CD4-positive, alpha-beta T cell treated with Interleukin-17A for 1 hour (primary cell): ENCODE measurements at regions not wholly inside any gene's neighbourhood (a gene's known extent, or its start where the extent isn't known, plus 50 kb on each side); places are given as distances from the start of the nearest gene placed in this dataset.

Source experiments
- DNase-seq: peaks from one replicate; pipeline ENCODE4 v3.0.0-alpha.2; 2020

DNA sequence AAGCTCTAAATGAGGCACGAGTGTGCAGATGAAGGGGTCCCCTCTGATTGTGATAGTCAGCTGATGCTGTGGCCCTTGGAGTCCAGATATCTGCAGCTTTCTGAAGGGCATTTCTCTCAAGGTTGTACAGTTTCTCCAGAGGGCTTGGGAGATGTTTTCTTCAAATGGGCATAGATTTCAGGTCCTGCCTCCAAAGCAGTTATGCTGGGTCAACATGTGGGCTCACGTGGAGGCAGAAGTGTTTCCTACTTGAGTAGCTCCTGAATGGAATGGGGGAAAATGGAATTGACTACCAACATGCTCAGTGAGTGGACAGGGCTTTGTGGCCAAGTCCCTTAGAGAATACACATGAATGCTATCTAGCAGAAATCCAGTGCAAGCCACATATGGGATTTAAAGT is 360.7 kb downstream of the SAMD5 start:
- DNase-seq = no peak

DNA sequence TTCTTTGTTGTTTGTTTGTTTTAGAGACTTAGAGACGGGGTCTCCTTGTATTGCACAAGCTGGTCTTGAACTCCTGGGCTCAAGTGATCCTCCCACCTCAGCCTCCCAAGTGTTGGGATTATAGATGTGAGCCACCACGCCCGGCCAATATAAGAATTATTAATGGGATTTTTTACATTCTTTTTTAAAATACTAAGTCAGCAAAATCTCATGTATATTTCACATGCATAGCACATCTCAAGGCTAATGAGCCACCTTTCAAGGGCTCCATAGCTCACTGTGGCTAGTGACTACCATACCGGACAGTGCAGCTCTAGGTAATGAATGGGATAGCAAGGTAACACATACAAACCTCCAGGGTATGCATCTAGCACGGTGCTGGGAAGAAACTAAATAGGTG is 361.4 kb downstream of the SAMD5 start:
- DNase-seq = no peak

DNA sequence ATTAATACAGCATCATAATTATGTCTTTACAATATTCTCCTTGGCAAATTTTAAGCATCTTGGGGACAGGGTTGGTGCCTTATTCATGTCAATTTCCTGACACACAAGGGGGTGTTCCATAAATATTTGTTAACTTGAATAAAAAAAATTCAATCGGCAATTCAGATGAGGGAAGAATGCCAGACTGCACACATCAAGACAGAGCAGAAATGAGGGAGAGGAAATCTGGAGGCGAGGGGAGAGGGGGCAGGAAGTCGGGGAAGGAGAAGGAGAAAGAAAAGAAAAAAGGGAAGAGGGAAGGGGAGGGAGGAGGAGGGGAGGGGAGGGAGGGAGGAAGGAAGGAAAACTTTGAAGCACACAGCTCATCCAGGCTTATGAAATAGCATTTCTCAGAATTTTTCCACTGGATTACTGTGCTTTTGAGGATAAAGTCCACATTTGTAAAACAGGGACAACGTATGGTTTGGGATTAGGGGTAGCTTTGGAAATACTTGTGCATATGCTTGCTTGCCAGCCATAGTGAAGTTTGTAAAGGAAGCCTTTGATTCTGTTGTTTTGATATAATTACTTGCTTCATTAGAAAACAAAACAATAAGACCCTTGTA is 362.1 kb downstream of the SAMD5 start:
- no peak for DNase-seq

DNA sequence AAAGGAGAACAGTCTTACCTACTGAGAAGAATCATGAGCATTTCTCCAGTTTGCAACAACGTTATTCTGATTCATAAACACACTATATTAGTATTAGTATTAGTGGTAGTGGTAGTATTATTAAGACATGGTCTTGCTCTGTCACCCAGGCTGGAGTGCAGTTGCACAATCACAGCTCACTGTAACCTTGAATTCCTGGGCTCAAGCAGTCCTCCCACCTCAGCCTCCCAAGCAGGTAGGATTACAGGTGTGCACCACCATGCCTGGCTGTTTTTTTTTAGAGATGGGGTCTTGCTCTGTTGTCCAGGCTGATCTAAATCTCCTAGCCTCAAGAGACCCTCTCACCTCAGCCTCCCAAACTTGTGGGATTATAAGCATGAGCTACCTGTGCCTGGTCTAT is 363.5 kb downstream of the SAMD5 start:
- DNase-seq = no peak

DNA sequence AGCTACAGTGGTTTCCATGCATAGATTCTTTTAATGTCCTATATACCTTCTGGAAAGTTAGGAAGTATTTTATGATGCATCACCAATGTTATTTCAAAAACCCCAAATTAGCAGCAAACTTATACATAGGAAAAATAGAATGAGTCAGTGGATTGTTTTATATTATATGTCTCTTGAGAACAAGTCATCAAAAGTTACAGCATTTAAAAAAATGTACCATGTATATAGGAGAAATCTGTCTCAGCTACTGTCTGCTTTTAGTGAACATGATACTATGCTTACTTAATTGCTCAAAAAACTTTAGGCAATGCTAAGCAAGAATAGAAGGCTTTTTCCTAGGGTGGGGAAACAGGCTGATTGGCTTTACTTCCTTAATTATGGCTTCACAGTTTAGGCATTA is 365.3 kb downstream of the SAMD5 start:
- no peak for DNase-seq

DNA sequence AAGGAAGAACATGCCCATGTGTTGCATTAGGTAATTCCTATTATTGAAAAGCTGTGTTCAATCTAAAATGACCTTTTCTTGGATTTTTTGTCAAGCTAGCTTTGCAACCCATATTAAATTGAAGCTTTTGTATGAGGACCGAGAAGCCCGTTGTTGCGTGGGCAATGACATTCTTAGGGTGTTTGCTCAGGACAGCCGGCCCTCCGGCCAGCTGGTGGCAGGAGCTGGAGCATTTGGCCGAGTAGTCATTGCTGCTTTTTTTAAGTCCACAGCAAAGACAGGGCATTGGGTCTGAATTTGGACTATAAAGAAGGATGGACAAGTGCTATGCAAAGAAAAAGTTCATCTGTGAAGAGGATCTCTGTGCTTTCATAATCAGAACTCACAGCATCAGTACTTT is 365.8 kb downstream of the SAMD5 start:
- no peak for DNase-seq

DNA sequence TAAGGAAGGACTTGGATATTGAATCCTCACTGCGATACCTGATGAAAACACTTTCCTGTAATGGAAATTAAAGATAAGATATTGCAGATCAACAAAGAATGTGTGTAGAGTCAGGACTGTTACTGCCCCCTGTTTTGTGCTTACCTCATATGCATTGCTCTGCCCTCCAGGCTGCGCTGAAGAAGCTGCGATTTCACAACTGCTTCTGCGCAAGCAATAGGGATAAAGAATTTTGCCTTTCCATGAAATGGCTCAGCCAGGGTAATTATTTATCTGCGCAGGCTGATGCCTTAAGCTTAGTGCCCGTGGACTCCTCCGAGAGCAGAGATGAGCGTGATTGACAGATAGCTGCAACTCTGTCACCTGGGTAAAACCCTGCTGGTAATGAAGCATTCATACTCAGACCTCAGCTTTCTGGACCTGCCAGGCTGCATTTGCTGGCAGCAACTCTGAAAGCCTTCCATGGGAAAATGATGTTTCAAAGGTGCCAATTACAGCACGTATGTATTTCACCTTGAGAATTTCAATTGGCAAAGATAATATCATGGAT is 370.6 kb downstream of the SAMD5 start:
- DNase-seq = no peak

DNA sequence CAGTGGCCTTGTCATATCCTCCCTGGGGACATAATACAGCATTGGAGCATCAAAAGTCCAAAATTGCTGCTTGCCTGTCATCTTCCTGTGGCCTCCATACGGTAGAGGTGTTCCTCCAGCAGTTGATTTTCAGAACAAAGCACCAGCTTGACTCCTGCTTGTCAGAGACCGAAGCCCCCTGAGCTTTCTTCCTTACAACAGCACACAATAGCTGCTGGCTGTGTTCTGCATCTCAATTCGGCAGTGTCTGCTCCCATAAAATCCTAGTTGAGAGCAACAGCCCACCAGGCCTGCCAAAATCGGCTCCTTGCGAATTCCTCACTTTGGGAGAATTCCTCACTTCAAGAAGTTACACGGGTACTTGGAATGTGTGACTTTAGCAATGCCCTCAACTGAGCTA is 372.9 kb downstream of the SAMD5 start:
- DNase-seq = no peak

DNA sequence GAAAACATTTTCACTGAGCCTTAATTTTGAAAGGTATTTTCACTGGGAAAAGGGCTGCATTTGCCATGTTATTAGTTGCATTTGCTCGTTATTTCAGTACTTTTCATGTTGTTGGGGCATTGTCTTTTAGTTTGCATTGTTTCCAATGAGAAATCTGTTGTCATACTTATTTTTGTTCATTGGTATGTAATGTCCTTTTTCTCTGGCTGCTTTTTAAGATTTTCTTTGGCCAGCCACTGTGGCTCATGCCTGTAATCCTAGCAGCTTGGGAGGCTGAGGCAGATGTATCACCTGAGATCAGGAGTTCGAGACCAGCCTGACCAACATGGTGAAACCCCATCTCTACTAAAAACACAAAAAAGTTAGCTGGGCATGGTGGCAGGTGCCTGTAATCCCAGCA is 379.9 kb downstream of the SAMD5 start:
- DNase-seq = no peak

DNA sequence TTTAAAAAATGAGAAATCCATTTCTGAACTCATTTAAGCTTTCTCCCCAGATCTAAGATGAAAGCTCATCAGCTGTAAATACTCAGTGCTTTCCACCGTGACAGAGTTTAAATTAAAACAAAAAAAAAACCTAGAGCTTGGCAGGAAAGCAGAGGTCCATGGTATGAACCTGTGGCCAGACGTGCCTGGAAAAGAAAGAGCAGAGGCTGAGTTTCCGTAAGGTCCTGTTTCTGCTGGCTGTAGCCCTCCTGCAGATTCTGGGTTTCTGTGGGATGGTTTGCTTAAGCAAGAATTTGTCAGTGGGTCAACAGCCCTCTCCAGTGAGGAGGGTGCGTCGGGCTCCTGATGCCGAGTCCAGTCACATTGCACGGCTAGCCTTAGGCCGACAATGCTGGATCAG is 383.2 kb downstream of the SAMD5 start:
- DNase-seq = no peak

DNA sequence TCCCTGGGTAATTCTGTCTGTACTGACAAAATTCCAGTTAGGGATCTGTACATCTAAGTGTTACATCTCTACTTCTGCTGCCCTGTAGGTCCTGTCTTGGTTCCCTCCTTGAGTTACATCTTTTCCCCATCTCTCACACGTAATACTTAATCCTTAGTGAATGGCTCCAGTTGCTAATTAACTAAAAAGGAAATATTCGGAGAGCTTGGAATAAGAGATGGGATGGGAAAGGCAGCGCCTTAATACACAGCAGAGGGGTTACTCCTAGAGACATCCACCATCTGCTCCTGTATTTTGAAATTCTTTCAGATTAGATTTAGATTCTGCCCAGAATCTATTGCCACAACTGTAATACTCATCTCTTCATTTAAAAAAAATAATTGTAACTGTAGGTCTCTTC is 384.0 kb downstream of the SAMD5 start:
- DNase-seq = no peak

DNA sequence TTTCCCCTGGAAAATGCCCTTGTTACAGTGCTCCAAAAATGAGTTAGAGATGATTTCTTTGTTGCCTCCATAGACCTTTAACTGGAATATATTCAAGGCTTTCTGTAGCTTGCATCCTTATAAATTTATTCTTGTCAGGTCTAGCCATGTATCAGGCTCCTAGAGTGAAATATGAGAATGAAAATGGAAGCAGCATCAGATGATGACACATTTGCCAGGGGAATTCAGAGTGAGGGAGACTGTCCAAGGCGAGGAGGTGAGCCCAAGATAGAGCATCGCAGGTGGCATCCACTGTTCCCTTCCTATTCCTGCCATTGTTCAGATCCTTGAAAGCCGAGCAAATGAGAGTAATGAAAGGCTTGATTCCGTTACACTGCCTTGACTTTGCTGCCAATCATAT is 386.8 kb downstream of the SAMD5 start:
- no peak for DNase-seq

DNA sequence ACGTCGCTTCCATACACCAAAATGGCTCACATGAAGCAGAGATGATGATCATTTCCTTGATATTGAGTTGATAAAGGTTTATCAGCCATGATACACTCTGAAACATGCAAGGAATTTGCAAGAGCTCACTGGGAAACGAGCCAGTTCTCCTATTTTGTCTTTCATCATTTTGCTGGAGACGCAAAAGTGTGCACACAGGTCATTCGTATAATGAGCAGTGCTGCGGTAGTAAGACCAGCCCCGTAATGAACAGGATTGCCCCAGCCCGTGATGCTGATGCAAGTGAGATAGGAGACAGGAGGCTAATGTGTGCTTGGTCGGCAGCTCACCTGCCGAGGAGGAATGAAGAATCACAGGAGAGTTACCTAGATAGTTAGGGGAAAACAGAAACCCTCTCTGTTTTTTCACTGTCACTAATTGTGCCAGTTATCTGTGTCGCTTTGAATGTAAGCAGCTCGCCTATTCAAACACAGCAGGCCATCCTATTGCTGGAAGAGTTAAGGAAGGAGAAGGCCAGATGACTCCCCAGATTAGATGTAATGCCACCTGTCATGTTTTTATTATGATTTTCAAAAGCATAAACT is 391.8 kb downstream of the SAMD5 start:
- DNase-seq = no peak

DNA sequence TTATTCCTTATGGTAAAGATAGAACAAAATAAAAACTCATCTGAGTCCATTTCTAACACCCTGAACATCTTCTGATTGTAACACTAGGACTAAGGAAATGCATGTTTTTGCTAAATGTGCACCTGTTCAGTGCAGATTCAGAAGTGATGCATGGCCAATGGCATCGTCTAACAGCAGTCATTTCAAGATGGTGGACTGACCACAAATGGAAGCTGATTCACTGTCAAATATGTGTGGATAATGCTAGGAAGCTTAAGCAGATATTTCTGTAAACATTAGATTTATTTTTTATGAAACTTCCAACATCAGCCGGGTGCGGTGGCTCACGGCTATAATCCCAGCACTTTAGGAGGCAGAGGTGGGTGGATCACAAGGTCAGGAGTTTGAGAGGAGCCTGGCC is 394.8 kb downstream of the SAMD5 start:
- DNase-seq = no peak

DNA sequence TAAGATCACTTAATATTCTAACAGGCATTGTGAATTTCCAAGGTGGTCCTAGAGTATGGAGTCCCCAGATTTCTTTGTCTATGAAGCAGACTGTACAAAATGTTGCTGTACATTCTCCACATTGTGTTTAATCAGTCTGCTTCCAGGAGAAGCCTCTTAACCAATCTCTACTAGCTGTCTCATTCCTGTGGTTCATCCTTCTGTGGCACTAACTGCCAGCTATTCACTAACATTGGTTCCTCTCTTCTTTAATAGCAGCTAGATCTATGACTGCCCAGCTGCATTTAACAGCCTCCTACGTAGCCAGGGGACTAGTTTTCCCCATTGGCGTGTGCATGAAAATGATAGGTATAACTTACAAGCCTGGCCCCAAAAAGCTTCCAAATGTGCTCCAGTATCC is 395.4 kb downstream of the SAMD5 start:
- DNase-seq = no peak

DNA sequence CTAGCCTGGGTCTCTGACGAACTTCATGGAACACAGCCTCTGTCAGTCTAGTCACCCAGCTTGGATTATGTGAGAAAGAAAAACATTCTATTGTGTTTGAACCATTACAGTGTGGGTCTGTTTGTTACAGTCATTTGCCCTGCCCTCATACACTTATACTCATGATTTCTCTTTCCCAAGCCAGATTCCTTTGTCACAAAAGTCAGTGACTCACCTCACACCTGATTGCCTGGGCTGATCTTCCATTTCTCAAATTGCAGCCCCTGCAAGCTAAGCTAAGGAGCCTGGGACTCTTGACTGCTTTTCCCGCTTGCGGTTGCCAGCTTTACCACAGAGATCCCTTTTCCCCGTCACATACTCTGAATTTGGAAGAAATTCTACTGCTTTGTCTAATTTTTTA is 395.9 kb downstream of the SAMD5 start:
- DNase-seq = no peak

DNA sequence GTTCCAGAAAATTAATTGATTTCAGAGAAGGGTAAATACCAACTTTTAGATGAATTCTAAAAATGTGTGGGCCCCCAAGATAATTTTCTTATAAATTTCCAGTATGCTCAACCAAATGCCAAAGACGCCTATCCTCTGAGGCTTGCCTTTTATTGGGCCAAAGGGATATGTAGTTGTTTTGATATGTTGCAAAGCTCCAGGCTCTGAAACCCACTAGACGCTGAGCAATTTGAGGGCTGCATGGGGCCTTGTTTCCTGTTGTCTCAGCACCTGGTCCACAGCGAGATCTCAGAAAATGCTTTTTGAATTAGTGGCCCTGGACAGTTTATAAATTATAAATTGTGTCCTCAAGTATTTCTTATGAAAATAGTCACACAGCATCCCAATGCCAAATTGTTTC is 397.2 kb downstream of the SAMD5 start:
- DNase-seq = no peak

DNA sequence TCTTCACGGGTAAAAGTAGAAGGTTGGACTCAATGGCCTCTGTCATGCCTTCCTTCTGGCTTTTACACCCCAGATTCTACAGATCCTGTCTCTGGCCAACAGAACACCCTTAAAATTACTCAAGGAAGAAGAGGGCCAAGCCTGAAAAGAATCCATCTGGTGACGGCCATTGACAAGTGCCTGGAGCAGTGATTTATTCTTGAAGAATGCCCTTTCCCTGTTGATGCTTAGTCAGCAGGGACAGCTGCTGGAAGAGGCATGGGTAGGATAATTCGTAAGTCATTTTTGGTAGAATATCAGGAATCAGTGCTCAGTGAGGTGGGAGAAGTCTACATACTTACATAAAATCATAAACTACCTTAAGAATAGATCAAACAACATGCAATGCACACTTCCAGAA is 397.9 kb downstream of the SAMD5 start:
- DNase-seq = no peak

DNA sequence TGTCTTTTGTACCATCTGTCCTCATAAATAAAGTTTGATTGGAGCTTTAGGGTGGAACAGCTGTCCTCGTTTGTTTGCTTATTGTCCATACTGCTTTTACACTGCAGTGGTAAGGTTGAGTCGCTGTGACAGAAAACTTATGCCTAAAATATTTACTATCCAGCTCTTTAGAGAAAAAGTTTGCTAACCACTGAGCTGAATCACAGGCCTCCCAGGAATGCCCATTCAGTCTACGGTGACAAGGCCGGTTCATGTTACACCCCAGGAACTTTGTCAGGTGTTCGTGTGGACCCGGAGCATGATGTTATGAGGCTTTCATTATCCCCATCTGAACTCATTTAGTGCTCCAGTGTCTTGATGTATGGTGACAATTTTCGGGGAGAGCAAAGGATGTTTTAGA is 401.1 kb downstream of the SAMD5 start:
- DNase-seq = no peak

DNA sequence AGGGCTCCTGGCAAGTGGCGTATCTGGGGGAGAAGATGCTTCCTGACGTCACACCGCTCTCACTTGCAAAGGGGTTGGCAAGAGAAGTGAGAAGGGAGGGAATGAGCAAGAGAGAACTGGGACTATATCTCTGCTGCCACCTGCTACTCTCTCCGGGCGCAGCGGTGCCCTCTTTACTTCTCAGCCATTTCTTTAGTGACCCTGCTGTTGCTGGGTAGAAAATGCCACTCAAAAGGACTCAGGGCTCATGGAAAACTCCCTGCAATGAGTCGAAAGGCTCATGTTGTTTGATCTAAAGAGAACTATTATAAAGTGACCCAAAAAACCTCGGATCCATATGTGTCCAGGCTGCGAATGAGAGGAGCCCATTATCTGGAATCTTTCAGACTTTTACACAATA is 401.8 kb downstream of the SAMD5 start:
- DNase-seq = no peak

DNA sequence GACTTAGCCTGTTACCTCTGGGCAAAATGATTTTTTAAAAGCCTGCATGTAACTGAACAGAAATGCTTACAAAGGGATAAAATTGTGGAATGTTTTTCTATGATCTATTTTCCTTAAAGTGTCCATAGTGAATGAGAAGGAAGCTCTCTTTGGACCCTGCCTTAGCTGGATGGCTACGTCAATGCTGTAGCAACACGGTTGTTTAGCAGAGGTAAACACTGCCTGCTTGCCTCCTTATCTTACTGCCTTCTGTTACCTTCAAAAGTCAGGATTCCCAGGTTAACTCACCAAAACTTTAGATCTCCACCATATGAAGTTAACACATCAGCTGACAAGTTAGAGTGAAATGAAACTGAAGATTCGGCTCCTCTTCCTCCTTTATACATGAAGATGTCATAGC is 402.6 kb downstream of the SAMD5 start:
- DNase-seq = no peak

DNA sequence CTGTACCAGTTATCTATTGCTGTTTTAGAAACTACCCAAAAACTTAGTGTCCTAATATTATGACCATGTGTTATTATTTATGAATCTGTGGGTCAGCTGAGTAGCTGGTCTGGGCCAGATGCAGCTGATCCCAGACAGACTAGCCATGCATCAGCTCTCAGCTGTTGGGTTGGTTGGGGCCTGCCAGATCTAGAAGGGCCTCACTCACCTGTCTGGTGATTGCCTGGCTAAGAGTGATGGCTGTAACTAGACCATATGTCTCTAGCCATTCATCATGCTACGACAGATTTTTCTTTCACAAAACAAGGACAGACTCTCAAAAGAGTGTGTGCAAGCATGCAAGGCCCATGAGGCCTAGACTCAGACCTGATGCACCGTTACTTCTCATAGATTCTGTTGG is 403.2 kb downstream of the SAMD5 start:
- DNase-seq = no peak

DNA sequence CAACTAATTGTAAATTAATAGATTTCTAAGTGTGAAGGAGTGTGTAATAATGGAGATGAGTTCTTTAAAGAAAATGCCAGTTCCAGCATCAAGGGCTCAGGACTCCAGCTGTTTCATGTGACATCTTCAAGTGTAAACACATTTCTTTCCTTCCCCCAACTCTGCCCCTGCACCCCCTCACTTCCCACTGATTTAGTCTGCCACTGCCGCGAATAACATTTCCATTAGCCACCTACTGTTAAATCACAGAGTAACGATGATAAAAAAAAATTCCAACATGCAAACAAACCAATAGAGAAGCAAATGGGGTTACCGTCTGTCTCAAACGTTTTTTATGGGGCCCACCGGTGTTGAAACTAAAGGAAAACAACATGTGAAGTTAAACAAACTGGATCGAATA is 414.3 kb downstream of the SAMD5 start:
- no peak for DNase-seq

DNA sequence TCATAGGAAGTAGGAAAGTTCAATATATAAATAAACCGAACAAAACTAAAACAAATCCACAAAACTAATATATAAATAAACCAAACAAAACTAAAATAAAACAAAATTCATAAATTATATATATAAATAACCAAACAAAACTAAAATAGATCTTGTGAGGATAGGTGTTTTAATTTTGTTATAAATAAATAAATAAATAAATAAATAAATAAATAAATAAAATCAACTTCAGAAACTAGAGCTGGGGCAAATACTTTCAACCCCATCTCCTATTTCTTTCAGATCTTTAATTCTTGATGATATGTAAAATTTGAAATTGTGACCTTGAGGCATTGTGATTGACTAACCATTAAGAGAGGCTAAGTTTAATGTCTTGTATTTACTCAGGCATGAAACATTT is 416.1 kb downstream of the SAMD5 start:
- no peak for DNase-seq

DNA sequence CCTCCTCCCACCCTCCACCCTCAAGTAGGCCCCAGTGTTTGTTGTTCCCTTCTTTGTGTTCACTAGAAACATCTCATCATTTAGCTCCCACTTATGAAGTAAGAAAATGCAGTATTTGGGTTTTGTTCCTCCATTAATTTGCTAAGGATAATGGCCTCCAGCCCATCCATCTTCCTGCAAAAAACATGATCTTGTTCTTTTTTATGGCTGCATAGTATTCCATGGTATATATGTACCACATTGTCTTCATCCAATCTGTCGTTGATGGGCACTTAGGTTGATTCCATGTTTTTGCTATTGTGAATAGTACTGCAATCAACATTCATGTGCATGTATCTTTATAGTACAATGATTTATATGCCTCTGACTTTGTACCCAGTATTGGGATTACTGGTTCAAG is 416.8 kb upstream of the SASH1 start:
- no peak for DNase-seq
